ENCODE measurements at regions not wholly inside any gene's neighbourhood (a gene's known extent, or its start where the extent isn't known, plus 50 kb on each side); places are given as distances from the start of the nearest gene placed in this dataset.

DNA sequence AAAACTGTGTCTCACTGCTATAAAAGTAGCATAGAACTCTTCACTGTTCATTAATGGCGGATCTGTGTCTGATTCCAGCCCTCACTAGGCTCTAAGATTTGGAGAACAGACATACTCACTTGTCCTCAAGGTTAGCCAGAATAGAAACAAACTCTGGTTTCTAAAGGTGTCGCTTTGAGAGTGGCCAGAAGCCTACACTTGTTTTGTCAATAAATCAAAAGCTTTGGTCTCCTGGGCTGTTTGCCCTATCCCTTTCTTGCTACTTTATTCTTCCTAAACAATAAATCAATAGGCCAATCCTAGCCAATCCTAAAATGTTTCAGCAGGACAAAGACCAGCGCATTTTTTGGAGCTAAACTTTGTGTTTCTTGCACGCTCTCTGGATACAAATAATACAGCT, 1064.6 kb upstream of the CHAC2 start:
- TF ChIP-seq POLR2A (IDR thresholded peaks at IDR 0.05) (no peak), EP300 (IDR thresholded peaks at IDR 0.05) (no peak)
- TF ChIP-seq, protein P1, sequence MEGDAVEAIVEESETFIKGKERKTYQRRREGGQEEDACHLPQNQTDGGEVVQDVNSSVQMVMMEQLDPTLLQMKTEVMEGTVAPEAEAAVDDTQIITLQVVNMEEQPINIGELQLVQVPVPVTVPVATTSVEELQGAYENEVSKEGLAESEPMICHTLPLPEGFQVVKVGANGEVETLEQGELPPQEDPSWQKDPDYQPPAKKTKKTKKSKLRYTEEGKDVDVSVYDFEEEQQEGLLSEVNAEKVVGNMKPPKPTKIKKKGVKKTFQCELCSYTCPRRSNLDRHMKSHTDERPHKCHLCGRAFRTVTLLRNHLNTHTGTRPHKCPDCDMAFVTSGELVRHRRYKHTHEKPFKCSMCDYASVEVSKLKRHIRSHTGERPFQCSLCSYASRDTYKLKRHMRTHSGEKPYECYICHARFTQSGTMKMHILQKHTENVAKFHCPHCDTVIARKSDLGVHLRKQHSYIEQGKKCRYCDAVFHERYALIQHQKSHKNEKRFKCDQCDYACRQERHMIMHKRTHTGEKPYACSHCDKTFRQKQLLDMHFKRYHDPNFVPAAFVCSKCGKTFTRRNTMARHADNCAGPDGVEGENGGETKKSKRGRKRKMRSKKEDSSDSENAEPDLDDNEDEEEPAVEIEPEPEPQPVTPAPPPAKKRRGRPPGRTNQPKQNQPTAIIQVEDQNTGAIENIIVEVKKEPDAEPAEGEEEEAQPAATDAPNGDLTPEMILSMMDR (IDR thresholded peaks at IDR 0.05) = no peak

Data from suprapubic skin (tissue), 3 donors.